ENCODE measurements at regions not wholly inside any gene's neighbourhood (a gene's known extent, or its start where the extent isn't known, plus 50 kb on each side); places are given as distances from the start of the nearest gene placed in this dataset.

GRCh38 chr10:131825150-131825848 lies 75.5 kb upstream of the PPP2R2D start:
- 16 to 31% methylated on average over 6 to 8 of the region's 15 CpGs for WGBS, 2 donors (ENCODE audit: low coverage in 1 of 2)
- Histone ChIP-seq H3K4me3 (no peak overlapping the region), H3K4me1 (no peaks in the 10 kb centered on the region), H3K9me3 (peaks cover 0 to 7% (median 0%) of the 10 kb centered on the region in 3 donors), H3K36me3 (no peaks in the 10 kb centered on the region), H3K27me3 (peaks cover 45% of the 10 kb centered on the region), H3K27ac (no peak overlapping the region)
- no peak for ATAC-seq
- TF ChIP-seq POLR2AphosphoS5 (IDR thresholded peaks at IDR 0.05) (no peak), CTCF (IDR thresholded peaks at IDR 0.05) (no peak), EP300 (IDR thresholded peaks at IDR 0.05) (no peak), POLR2A (IDR thresholded peaks at IDR 0.05) (no peak)

GRCh38 chr10:131825960-131826650 lies 74.7 kb upstream of the PPP2R2D start:
- ATAC-seq = no peak
- Histone ChIP-seq H3K36me3 (no peaks in the 10 kb centered on the region), H3K27ac (no peak overlapping the region), H3K4me1 (no peaks in the 10 kb centered on the region), H3K9me3 (peaks cover 0 to 7% (median 0%) of the 10 kb centered on the region in 3 donors), H3K4me3 (no peak overlapping the region), H3K27me3 (peaks cover 54% of the 10 kb centered on the region)
- 35 to 55% methylated on average over 9 to 12 of the region's 15 CpGs for WGBS, 2 donors (ENCODE audit: low coverage in 1 of 2)
- TF ChIP-seq POLR2AphosphoS5 (IDR thresholded peaks at IDR 0.05) (no peak), EP300 (IDR thresholded peaks at IDR 0.05) (no peak), POLR2A (IDR thresholded peaks at IDR 0.05) (no peak), CTCF (IDR thresholded peaks at IDR 0.05) (no peak)

GRCh38 chr10:131829156-131829930 lies 71.5 kb upstream of the PPP2R2D start:
- H3K4me3 ChIP-seq = no peak overlapping the region
- no peaks in the 10 kb centered on the region for H3K4me1 ChIP-seq
- ATAC-seq = no peak
- no peaks in the 10 kb centered on the region for H3K36me3 ChIP-seq
- TF ChIP-seq EP300 (IDR thresholded peaks at IDR 0.05) (no peak), CTCF (IDR thresholded peaks at IDR 0.05) (no peak), POLR2A (IDR thresholded peaks at IDR 0.05) (no peak), POLR2AphosphoS5 (IDR thresholded peaks at IDR 0.05) (no peak)
- H3K9me3 ChIP-seq = peaks cover 0 to 11% (median 0%) of the 10 kb centered on the region in 3 donors
- WGBS, 2 donors (ENCODE audit: low coverage in 1 of 2) = 68 to 73% methylated on average over 4 to 5 of the region's 14 CpGs
- H3K27ac ChIP-seq = no peak overlapping the region
- H3K27me3 ChIP-seq = peaks cover 65% of the 10 kb centered on the region

DNA sequence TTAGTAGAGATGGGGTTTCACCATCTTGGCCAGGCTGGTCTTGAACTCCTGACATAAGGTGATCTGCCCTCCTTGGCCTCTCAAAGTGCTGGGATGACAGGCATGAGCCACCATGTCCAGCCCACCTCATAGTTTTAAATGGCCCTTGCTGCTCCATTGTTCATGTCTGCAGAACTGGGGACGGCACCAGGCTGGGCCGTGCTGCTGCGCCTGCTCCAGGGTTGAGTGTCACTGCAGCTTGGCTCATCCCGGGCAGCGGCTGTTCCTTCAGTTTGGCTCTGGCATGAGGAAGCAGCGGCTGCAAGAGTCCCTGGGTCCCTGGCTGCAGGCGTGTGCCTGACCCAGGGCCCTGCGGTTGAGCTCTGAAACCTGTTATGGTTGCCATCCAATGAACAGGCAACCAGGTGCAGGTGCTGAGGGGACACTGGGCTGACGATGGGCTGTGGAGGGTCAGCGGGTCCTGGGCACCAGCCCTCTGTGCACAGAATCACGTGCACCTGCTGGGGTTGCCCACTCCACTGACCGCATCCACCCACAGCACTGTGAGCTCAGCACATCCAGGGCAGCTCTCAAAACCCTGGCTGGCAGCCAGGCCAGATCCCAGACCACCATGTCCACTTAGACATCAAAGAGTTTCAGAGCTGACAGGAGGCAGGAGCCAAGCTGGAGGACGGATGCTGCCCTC lies 70.2 kb upstream of the PPP2R2D start:
- no peaks in the 10 kb centered on the region for H3K4me1 ChIP-seq
- no peak overlapping the region for H3K27ac ChIP-seq
- no peaks in the 10 kb centered on the region for H3K36me3 ChIP-seq
- TF ChIP-seq POLR2AphosphoS5 (IDR thresholded peaks at IDR 0.05) = no peak
- TF ChIP-seq EP300 (IDR thresholded peaks at IDR 0.05) = no peak
- no peak for TF ChIP-seq POLR2A (IDR thresholded peaks at IDR 0.05)
- TF ChIP-seq CTCF (IDR thresholded peaks at IDR 0.05) = no peak
- WGBS, 2 donors (ENCODE audit: low coverage in 1 of 2) = no CpG with 5 or more reads among the region's 13 CpGs
- H3K9me3 ChIP-seq = peaks cover 0 to 24% (median 0%) of the 10 kb centered on the region in 3 donors
- H3K27me3 ChIP-seq = peaks cover 59% of the 10 kb centered on the region
- no peak for ATAC-seq
- no peak overlapping the region for H3K4me3 ChIP-seq

Data from gastroesophageal sphincter (tissue), 4 donors.